ENCODE measurements at regions not wholly inside any gene's neighbourhood (a gene's known extent, or its start where the extent isn't known, plus 50 kb on each side); places are given as distances from the start of the nearest gene placed in this dataset.
"Not testable (repeated sequence)": the region's sequence is repeated elsewhere in the genome, so short reads cannot be mapped to it uniquely, and the experiment has no call there.

DNA sequence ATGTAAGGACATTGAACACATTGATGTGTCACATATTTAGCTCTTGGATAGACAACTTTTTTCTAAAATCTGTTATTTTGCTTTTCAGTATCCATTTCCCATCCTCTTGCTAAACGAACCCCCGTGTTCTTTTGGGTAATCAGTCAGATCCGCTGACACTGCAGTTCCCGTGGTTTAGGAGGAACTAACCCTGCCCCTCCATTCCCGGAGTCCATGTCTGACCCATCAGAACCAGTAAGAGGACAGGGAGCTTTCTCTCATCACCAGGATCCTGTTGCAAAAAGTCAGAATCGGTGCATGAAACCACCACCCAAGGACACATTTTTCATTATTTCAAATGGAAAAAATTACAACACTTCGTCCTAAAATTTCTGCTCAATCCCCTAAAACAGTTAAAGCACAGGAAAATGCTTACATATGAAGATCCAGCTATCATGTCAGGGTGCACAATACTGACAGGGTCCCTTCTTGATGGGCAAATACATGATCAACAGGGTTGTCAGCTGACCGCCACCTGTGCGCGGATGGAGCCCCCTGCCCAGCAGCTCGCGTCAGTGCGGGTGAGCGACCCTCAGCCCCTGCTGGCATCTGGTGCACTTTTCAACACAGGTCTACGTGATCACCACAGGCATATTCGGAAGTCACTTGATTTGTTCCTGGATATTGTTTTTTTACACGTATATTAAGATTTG is 276.8 kb downstream of the ADGRD1 start:
- Histone ChIP-seq H2AFZ (no peak overlapping the region), H3K4me2 (peak overlapping the region; percentile 68), H3K4me3 (no peak overlapping the region), H3K36me3 (replicated peaks; ENCODE audit: insufficient read depth, low read depth) (no peaks in the 10 kb centered on the region), H4K20me1 (ENCODE audit: insufficient read depth, poor library complexity, severe bottlenecking) (no peaks in the 10 kb centered on the region), H3K79me2 (no peaks in the 10 kb centered on the region), H3K9me2 (replicated peaks; ENCODE audit: insufficient read depth) (no peaks in the 10 kb centered on the region), H3K27ac (no peak overlapping the region), H3K4me1 (ENCODE audit: insufficient read depth) (peaks cover 18% of the 10 kb centered on the region), H3K27me3 (no peaks in the 10 kb centered on the region), H3K9me3 (ENCODE audit: low read depth) (no peaks in the 10 kb centered on the region)
- no peak for DNase-seq (ENCODE audit: low spot score)
- 78% methylated on average over 17 of the region's 17 CpGs for WGBS (ENCODE audit: low lambda C conversion rate, missing lambda C conversion rate)
- TF ChIP-seq, protein P1, sequence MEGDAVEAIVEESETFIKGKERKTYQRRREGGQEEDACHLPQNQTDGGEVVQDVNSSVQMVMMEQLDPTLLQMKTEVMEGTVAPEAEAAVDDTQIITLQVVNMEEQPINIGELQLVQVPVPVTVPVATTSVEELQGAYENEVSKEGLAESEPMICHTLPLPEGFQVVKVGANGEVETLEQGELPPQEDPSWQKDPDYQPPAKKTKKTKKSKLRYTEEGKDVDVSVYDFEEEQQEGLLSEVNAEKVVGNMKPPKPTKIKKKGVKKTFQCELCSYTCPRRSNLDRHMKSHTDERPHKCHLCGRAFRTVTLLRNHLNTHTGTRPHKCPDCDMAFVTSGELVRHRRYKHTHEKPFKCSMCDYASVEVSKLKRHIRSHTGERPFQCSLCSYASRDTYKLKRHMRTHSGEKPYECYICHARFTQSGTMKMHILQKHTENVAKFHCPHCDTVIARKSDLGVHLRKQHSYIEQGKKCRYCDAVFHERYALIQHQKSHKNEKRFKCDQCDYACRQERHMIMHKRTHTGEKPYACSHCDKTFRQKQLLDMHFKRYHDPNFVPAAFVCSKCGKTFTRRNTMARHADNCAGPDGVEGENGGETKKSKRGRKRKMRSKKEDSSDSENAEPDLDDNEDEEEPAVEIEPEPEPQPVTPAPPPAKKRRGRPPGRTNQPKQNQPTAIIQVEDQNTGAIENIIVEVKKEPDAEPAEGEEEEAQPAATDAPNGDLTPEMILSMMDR (IDR thresholded peaks at IDR 0.05; ENCODE audit: poor library complexity) = no peak
- TF ChIP-seq EZH2phosphoT487 (IDR thresholded peaks at IDR 0.05; ENCODE audit: low read depth, severe bottlenecking, unreplicated experiment) = no peak
- no peak for TF ChIP-seq EZH2 (IDR thresholded peaks at IDR 0.05; ENCODE audit: borderline replicate concordance)

DNA sequence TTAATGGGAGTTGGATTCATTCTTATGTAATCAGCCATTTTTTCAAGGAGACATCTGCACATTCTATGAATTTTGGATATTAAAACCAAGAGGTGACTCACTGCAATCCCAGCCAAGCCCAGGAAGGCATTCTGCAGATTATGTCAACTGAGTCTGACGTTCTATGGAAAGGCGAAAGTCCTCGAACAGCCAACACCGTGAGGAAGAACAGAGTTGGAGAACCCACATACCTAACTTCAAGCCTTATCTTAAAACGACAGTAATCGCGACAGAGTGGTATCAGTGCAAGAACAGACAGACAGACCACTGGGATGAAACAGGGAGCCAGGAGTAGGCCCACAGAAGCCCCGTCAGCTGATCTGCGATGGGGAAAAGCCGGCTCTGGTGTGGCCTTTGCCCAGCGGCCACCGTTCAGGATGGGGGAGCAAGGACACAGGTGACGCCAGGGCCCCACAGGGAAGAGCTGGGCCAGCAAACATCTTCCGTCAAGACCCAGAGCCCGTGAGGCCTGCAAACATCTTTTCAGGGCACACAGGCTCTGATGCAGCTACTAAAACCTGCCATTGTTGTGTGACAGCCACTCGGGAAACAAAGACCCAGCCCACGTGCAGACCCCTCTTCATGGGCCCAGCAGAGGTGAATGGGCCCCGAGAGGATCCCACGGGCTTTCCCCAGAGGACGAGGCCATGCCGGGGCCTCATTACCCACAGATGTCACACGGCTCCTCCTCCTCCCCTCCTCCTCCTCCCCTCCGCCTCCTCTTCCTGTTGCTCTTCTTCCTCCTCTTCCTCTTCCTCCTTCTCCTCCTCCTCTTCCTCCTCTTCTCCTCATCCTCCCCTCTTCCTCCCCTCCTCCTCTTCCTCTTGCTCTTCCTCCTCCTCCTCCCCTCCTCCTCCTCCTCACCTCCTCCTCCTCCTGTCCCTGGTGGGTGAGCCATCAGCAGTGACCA is 277.6 kb downstream of the ADGRD1 start:
- Histone ChIP-seq H2AFZ (no peak overlapping the region), H3K27me3 (no peaks in the 10 kb centered on the region), H3K4me2 (no peak overlapping the region), H3K4me1 (ENCODE audit: insufficient read depth) (peaks cover 18% of the 10 kb centered on the region), H4K20me1 (ENCODE audit: insufficient read depth, poor library complexity, severe bottlenecking) (no peaks in the 10 kb centered on the region), H3K4me3 (no peak overlapping the region), H3K79me2 (no peaks in the 10 kb centered on the region), H3K27ac (no peak overlapping the region), H3K36me3 (replicated peaks; ENCODE audit: insufficient read depth, low read depth) (no peaks in the 10 kb centered on the region), H3K9me3 (ENCODE audit: low read depth) (no peaks in the 10 kb centered on the region), H3K9me2 (replicated peaks; ENCODE audit: insufficient read depth) (no peaks in the 10 kb centered on the region)
- DNase-seq (ENCODE audit: low spot score) = no peak
- 75% methylated on average over 21 of the region's 23 CpGs for WGBS (ENCODE audit: low lambda C conversion rate, missing lambda C conversion rate)
- TF ChIP-seq EZH2phosphoT487 (IDR thresholded peaks at IDR 0.05; ENCODE audit: low read depth, severe bottlenecking, unreplicated experiment) = no peak
- no peak for TF ChIP-seq EZH2 (IDR thresholded peaks at IDR 0.05; ENCODE audit: borderline replicate concordance)
- TF ChIP-seq, protein P1 (IDR thresholded peaks at IDR 0.05; ENCODE audit: poor library complexity) = no peak

DNA sequence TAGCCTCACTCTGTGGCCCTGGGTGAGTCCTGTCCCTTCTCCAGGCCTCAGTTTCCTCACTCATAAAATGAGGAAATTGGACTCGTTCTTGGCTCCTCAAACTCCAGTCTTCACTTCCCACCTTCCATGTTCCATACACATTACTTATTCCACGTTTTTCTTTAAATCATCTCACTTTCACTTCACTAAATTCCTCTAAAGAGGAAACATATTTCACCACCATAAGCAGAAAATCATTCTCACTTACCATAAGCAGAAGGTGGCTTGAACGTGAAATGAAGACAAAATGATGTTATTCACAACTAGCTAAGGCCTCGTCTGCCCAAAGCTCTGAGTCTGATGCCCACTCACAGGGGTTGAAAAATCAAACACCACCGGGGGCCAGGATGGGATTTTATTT is 278.3 kb downstream of the ADGRD1 start:
- DNase-seq (ENCODE audit: low spot score) = no peak
- H3K4me1 ChIP-seq (ENCODE audit: insufficient read depth) = peaks cover 18% of the 10 kb centered on the region
- no peaks in the 10 kb centered on the region for H3K36me3 ChIP-seq (replicated peaks; ENCODE audit: insufficient read depth, low read depth)
- no peaks in the 10 kb centered on the region for H3K27me3 ChIP-seq
- no peaks in the 10 kb centered on the region for H4K20me1 ChIP-seq (ENCODE audit: insufficient read depth, poor library complexity, severe bottlenecking)
- H3K4me2 ChIP-seq = no peak overlapping the region
- no peaks in the 10 kb centered on the region for H3K9me3 ChIP-seq (ENCODE audit: low read depth)
- 83% methylated on average over 5 of the region's 5 CpGs for WGBS (ENCODE audit: low lambda C conversion rate, missing lambda C conversion rate)
- no peaks in the 10 kb centered on the region for H3K9me2 ChIP-seq (replicated peaks; ENCODE audit: insufficient read depth)
- no peaks in the 10 kb centered on the region for H3K79me2 ChIP-seq
- H3K4me3 ChIP-seq = no peak overlapping the region
- TF ChIP-seq, protein P1 (IDR thresholded peaks at IDR 0.05; ENCODE audit: poor library complexity) = no peak
- no peak for TF ChIP-seq EZH2phosphoT487 (IDR thresholded peaks at IDR 0.05; ENCODE audit: low read depth, severe bottlenecking, unreplicated experiment)
- TF ChIP-seq EZH2 (IDR thresholded peaks at IDR 0.05; ENCODE audit: borderline replicate concordance) = no peak
- H2AFZ ChIP-seq = no peak overlapping the region
- no peak overlapping the region for H3K27ac ChIP-seq

DNA sequence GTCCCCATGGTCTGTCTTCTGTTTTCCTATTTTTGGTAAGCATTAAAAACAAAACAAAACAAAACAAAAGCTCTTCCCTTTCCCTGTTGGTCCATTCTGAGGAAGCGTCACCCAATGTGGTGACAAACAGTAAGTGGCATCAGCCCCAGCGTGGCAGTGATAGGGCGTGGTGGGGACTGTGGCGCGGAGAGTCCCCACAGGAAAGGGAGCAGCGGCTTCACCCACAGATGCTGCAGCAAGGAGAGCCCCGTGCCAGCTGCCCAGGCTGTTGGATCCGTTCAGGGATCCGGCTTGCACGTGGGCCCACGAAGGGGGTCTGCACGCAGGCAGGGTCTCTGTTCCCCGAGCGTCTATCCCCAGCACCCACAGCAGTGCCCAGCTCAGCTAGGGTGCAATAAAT is 279.2 kb downstream of the ADGRD1 start:
- not testable (repeated sequence) for H3K9me3 ChIP-seq (ENCODE audit: low read depth); H3K4me2 ChIP-seq; H3K9me2 ChIP-seq (replicated peaks; ENCODE audit: insufficient read depth); DNase-seq (ENCODE audit: low spot score); H3K4me3 ChIP-seq; H4K20me1 ChIP-seq (ENCODE audit: insufficient read depth, poor library complexity, severe bottlenecking); H3K36me3 ChIP-seq (replicated peaks; ENCODE audit: insufficient read depth, low read depth); H3K27ac ChIP-seq; H3K79me2 ChIP-seq; H2AFZ ChIP-seq; H3K27me3 ChIP-seq
- WGBS (ENCODE audit: low lambda C conversion rate, missing lambda C conversion rate) = 87% methylated on average over 10 of the region's 14 CpGs
- H3K4me1 ChIP-seq (ENCODE audit: insufficient read depth) = peaks cover 18% of the 10 kb centered on the region

DNA sequence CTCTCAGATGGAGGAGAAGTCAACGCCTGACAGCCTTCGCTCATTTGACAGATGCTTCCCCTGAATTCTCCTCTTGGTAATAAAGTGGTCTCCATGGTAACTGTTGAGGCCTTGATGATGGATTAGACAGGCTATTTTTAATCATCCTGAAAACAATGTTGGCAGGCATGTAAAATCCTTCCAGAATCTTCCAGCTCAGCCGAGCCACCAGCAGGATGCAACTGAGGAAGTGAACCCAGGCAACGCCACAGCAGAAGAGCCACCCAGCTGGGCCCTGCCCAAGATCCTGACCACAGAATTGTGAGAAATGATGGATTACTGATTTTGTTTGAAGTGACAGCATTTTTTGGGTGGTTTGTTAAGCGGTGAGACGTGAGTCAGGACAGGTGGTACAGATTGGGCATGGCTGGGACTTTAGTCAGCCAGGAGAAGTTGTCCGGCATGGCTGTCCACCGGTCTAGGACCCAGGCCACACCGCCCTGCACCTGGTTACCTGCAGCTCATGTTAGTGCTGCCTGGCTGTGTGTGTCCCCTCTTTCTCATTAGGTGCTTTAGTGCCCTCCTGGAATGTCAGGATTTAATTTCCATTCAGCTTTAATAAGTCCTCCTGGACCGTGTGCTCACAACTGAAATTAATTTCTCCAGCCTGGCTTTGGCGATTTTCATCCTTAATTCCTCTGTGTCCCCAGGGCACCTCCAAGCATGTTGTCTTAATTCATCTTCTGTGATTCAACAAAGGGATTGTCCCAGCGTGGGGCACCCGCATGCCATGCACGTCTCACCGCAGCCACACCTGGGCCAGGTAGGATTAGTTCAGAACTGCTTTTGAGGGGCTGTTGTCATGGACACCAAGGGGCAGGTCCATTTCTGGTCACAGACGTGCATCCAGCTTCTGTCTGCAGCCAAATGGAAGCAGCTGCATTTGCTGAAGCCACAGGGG is 280.4 kb downstream of the ADGRD1 start:
- not testable (repeated sequence) for H4K20me1 ChIP-seq (ENCODE audit: insufficient read depth, poor library complexity, severe bottlenecking); H2AFZ ChIP-seq; H3K36me3 ChIP-seq (replicated peaks; ENCODE audit: insufficient read depth, low read depth); H3K27ac ChIP-seq; H3K27me3 ChIP-seq; DNase-seq (ENCODE audit: low spot score); H3K4me2 ChIP-seq; H3K9me2 ChIP-seq (replicated peaks; ENCODE audit: insufficient read depth); H3K9me3 ChIP-seq (ENCODE audit: low read depth); H3K4me3 ChIP-seq; H3K79me2 ChIP-seq
- 76% methylated on average over 16 of the region's 16 CpGs for WGBS (ENCODE audit: low lambda C conversion rate, missing lambda C conversion rate)
- H3K4me1 ChIP-seq (ENCODE audit: insufficient read depth) = peaks cover 16% of the 10 kb centered on the region
